HG03103 (cell line): ENCODE measurements at regions not wholly inside any gene's neighbourhood (a gene's known extent, or its start where the extent isn't known, plus 50 kb on each side); places are given as distances from the start of the nearest gene placed in this dataset.
"Not testable (repeated sequence)": the region's sequence is repeated elsewhere in the genome, so short reads cannot be mapped to it uniquely, and the experiment has no call there.

ENCODE experiments used
- ATAC-seq: cut with Tn5 transposase; IDR thresholded peaks from one replicate; pipeline ENCODE4 v1.9.1; 2021; ENCODE audit warnings: low read depth; ENCODE audit not compliant: unreplicated experiment

GRCh38 chr6:168948990-168949531 lies 304.6 kb downstream of the THBS2 start:
- no peak for ATAC-seq

DNA sequence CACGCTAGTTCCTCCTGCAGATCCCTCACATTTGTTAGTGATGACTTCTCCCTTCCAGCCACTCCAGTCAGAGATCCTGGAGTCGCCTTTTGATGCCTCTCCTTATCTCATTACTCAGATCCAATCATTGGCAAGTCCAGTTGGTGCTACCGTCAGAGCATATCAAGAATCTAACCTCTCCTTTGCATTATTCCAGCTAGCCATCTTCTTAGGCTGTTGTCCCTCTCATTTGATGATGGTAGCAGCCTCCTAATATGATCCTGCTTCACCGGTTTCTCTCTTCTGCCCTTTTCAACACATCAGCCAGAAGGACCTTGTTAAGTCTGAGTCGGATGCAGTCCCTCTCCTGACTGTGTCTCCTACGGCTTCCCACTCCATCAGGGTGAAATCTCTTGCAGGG lies 305.6 kb downstream of the THBS2 start:
- no peak for ATAC-seq

GRCh38 chr6:168943231-168943905 lies 310.3 kb downstream of the THBS2 start:
- ATAC-seq: no peak

DNA sequence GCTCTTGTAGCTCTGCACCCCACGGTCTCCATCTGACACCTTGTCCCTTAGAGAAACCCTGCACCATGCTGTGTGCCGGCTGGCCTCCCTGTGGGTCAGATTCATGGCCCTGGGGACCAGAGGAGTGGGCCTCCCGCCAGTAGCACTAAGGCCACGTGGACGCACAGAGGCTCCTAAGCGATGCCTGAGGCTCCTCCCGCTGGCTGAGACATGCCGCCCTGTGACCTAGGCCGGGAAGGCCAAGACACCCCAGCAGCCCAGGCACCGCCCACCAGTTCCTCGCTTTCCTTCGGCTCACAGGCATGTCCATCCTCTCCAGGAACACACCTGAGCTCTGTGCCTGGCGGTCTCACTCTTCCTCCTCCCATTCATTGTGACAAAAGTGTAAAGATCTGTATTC lies 311.0 kb downstream of the THBS2 start:
- no peak for ATAC-seq

- no peak for ATAC-seq
Observed at GRCh38 chr6:168941036-168941435, 312.6 kb downstream of the THBS2 start.

DNA sequence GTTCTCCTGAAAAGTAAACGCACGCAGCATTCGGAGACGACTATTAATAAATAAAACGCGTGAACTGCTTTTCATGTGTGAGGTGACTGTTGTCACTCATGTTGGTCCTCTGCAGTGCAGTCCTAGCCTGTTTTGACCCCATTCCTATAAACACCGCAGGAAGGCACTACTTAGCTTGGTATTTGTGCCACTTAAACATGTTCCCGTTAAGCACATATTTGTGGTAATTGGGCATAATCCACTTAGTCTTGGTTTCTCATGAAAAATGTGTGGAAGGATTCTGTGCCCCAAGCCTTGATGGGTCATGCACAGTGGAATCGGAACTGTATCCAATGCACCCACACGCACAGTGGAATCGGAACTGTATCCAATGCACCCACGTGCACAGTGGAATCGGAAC lies 313.9 kb downstream of the THBS2 start:
- no peak for ATAC-seq

GRCh38 chr6:168939041-168939440 lies 314.6 kb downstream of the THBS2 start:
- no peak for ATAC-seq

DNA sequence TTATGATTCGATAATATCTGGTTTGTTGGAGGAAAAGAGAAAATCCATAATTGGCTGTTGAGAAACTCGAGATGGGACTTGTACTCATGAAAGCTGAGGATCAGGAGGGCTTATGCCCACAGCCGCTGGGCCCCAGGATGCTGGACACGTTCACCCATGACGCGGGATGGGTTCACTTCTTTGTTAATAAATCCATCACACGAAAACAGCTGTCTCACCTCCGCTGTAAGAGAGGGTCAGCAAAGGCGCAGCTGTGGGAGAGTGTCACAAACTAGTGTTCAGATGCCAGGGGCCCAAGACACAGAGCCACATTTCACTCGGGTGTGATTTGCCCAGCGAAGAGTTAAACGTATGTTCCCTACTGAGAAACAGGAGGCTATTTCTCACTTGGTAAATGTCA lies 315.1 kb downstream of the THBS2 start:
- ATAC-seq: no peak

DNA sequence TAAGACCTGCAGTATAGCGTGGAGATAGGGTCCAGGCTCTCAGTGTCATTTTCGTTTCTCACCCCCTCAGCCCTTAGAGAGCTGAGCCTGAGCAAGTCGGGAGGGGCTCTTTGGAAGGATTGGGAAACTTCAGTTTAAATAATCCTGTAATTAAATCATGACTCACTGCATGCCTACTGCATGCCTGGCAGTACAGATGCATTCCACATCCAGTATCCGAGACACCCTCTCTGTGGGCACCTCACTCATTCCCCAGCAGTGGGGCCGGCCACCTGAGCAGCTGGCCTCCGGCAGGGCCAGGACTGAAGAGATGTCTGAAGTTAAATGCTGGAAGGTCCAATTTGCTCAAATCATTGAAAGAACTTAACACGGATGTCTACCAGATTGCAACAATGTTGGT lies 316.6 kb downstream of the THBS2 start:
- ATAC-seq: no peak

DNA sequence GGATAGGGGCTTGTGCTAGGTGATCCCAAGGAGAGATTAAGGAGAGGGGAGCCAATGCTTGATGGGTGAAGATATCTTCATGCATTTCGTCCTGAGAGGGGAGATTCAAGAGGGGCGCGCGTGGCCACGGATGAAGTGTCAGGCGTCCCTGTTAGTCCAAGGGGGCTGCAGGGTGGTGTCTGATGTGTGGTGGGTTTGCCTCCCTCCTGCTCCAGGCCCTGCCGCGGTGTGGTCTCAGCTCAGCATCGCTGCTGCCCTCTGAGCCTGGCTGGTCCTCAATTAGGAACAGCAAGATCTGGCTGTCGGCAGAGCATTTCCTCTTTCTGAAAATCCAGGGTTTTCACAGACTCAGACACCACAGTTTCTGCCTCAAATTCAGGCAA lies 318.0 kb downstream of the THBS2 start:
- ATAC-seq: no peak

DNA sequence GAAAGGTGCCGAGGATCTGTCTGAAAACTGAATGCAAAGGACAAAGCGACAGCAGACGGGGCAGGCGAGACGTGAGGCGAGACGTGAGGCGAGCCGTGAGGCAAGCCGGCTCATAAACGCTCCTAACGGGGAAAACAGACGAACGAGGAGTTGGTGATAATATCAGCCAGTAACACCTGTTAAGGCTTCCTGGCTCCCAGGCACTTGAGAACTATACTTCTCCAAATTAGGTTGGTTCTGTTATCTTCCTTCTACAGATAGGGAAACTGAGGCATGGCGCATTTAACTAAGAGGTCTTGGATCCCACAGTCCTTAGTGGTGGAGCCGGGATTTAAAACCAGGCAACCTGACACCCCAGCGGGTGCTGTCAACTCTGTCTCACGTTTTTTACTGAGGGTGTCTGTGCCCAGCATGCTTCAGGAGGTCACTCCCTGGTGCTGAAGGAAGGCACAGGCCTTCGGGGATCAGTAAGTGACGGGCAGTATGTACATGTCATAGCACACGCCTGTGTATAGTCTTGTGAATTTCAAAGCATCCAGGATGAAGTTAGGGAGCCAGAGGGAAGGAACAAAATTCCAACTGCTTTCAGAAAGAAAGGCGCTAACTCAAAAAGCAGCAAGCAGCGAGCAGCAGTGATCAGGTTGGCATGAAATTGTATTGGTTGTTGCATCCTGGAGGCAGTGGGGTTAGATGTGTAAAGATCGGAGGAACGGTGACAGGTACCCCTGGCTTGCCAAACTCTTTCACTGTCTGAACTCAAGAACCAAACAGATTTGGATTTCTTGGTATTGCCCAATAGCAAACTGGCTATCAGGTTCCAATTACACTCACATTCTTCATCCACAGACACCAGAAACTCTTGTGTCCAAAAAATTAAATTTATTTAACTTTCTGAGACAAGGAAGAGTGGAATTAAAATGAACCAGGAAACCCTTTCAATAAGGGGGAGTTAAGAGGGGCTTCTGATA lies 318.7 kb downstream of the THBS2 start:
- no peak for ATAC-seq

DNA sequence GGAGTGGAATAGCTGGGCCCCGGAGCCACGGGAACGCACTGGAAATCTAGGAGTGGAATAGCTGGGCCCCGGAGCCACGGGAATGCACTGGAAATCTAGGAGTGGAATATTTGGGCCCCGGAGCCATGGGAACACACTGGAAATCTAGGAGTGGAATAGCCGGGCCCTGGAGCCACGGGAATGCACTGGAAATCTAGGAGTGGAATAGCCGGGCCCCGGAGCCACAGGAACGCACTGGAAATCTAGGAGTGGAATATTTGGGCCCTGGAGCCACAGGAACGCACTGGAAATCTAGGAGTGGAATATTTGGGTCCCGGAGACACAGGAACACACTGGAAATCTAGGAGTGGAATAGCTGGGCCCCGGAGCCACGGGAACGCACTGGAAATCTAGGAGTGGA lies 321.5 kb downstream of the THBS2 start:
- ATAC-seq: not testable (repeated sequence)

- ATAC-seq: not testable (repeated sequence)
Observed at GRCh38 chr6:168931072-168931471, 322.6 kb downstream of the THBS2 start.

DNA sequence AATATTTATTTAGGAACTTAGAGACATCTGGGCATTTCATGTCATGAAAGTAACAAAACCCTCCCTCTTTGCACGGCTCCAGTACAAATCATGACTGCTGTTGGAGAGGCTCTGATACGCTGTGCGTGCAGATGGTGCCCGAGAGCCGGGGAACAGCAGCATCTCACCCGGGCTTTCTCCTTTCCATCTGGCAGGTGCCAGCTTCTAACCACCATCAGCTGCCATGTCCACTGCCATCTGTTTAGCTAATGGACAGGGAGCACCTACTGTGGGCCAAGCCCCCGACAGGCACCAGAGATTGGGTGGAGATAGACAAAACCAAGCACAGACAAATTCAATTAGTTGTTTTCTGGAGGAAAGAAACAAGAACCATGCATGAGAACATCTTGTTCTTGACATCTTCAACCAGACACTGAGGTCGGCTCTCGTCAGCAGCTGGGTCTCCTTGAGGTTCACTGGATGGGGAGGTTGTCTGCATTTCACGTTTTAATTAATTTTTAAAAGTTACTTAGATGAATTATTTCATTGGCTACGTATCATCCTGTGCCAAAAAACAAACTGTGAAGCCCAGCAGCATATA lies 323.7 kb downstream of the THBS2 start:
- ATAC-seq: no peak

- ATAC-seq: no peak
Observed at GRCh38 chr6:168928012-168928411, 325.6 kb downstream of the THBS2 start.

GRCh38 chr6:168927026-168927425 lies 326.6 kb downstream of the THBS2 start:
- ATAC-seq: no peak

GRCh38 chr6:168926306-168926705 lies 327.3 kb downstream of the THBS2 start:
- ATAC-seq: no peak

GRCh38 chr6:168925671-168926070 lies 328.0 kb downstream of the THBS2 start:
- ATAC-seq: no peak

- ATAC-seq: no peak
Observed at GRCh38 chr6:168923171-168923570, 330.5 kb downstream of the THBS2 start.

GRCh38 chr6:168922436-168922835 lies 331.2 kb downstream of the THBS2 start:
- ATAC-seq: no peak

GRCh38 chr6:168920289-168920688 lies 333.4 kb downstream of the THBS2 start:
- no peak for ATAC-seq
